Lower leg skin (tissue), 3 donors: ENCODE measurements at regions not wholly inside any gene's neighbourhood (a gene's known extent, or its start where the extent isn't known, plus 50 kb on each side); places are given as distances from the start of the nearest gene placed in this dataset.

Experiments
- POLR2A ChIP-seq, 2 donors: fragments of 450-650 bp; IDR thresholded peaks; one replicate each; pipeline ENCODE4 v1.6.1; 2016 to 2017; ENCODE audit warnings: antibody characterized with exemption in 2 of 2, mild to moderate bottlenecking in 1 of 2, moderate library complexity in 1 of 2
- TF ChIP-seq, protein P1 (sequence below), 3 donors: fragments of 450-650 bp; IDR thresholded peaks; one replicate each; pipeline ENCODE4 v1.5.1; 2016; ENCODE audit warnings: antibody characterized with exemption in 3 of 3, mild to moderate bottlenecking in 3 of 3, moderate library complexity in 2 of 3

DNA sequence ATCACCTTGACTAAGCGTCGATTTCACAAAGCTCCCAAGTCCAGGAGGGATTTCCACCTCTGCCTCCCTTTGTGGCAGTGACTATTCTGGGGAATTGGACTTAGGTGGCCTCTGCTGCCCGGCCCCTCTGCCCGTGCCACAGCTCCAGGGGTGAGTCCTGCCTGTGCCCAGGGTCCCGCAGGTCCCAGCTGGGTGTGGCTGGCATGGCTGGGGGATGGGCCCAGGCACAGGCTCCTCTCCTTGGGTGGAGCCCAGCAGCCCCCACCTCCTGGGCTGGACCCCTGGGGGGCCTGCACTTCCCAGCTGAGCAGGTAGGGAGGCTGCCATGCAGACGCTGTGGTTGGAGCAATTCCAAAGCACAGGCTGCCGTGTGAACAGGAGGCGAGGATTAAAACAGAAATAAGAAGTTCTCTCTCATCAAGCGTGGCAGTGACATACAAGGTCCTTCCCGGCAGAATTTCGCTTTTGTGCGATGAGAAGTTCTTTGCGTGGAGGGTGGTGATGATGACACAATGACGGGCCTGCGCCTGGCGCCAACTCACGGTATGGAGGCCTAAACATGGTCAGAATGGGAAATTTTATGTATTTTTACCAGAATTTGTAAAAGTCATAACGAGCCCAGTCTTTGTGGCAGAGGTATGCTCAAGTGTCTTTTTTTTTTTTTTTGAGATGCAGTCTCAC lies 107.3 kb downstream of the BRD1 start:
- TF ChIP-seq, protein P1, sequence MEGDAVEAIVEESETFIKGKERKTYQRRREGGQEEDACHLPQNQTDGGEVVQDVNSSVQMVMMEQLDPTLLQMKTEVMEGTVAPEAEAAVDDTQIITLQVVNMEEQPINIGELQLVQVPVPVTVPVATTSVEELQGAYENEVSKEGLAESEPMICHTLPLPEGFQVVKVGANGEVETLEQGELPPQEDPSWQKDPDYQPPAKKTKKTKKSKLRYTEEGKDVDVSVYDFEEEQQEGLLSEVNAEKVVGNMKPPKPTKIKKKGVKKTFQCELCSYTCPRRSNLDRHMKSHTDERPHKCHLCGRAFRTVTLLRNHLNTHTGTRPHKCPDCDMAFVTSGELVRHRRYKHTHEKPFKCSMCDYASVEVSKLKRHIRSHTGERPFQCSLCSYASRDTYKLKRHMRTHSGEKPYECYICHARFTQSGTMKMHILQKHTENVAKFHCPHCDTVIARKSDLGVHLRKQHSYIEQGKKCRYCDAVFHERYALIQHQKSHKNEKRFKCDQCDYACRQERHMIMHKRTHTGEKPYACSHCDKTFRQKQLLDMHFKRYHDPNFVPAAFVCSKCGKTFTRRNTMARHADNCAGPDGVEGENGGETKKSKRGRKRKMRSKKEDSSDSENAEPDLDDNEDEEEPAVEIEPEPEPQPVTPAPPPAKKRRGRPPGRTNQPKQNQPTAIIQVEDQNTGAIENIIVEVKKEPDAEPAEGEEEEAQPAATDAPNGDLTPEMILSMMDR (IDR thresholded peaks at IDR 0.05): no peak
- no peak for TF ChIP-seq POLR2A (IDR thresholded peaks at IDR 0.05)
